OCI-LY3 (cell line): ENCODE measurements at regions not wholly inside any gene's neighbourhood (a gene's known extent, or its start where the extent isn't known, plus 50 kb on each side); places are given as distances from the start of the nearest gene placed in this dataset.
"Not testable (repeated sequence)": the region's sequence is repeated elsewhere in the genome, so short reads cannot be mapped to it uniquely, and the experiment has no call there.

Experiments
- H2AFZ ChIP-seq: fragments of 200-600, 300-600 bp; shearing (Covaris generic); 2 replicates; pipeline ENCODE4 v1.6.0; 2014; ENCODE audit warnings: antibody characterized with exemption, low read depth, low read length
- H3K27ac ChIP-seq: fragments of 200-600, 300-600 bp; sonication (generic); 2 replicates; pipeline ENCODE4 v1.5.1; 2014; ENCODE audit warnings: mild to moderate bottlenecking, low read length, moderate library complexity, mixed read lengths
- H3K27me3 ChIP-seq: fragments of 200-600, 300-600 bp; sonication (generic); 2 replicates; pipeline ENCODE4 v1.6.1; 2014; ENCODE audit warnings: low read depth, low read length, mixed read lengths
- H3K36me3 ChIP-seq: fragments of 200-600, 300-600 bp; sonication (generic); replicated peaks from 2 replicates; pipeline ENCODE3; 2014; ENCODE audit warnings: low read depth, low read length, mixed read lengths
- H3K4me1 ChIP-seq: fragments of 300-600, 200-600 bp; sonication (generic); 2 replicates; pipeline ENCODE4 v1.6.1; 2014; ENCODE audit warnings: low read length, mixed read lengths
- H3K4me2 ChIP-seq: fragments of 200-600, 300-600 bp; sonication (generic); 2 replicates; pipeline ENCODE4 v1.6.1; 2014; ENCODE audit warnings: low read length, mixed read lengths
- H3K4me3 ChIP-seq: fragments of 300-600, 200-600 bp; sonication (generic); 2 replicates; pipeline ENCODE4 v1.5.1; 2014; ENCODE audit warnings: antibody characterized with exemption, mild to moderate bottlenecking, low read length, moderate library complexity
- H3K79me2 ChIP-seq: fragments of 300-600, 200-600 bp; shearing (Covaris generic); 2 replicates; pipeline ENCODE4 v1.6.1; 2014; ENCODE audit warnings: mild to moderate bottlenecking, low read length, mixed read lengths
- H3K9ac ChIP-seq: fragments of 300-600, 200-600 bp; shearing (Covaris generic); 2 replicates; pipeline ENCODE4 v1.6.0; 2014; ENCODE audit warnings: mild to moderate bottlenecking, low read length, moderate library complexity
- H3K9me3 ChIP-seq: fragments of 200-600, 300-600 bp; shearing (Covaris generic); 2 replicates; pipeline ENCODE4 v1.6.1; 2014; ENCODE audit warnings: low read length, mixed read lengths; ENCODE audit not compliant: insufficient read depth
- H4K20me1 ChIP-seq: fragments of 200-600, 300-600 bp; sonication (generic); 2 replicates; pipeline ENCODE4 v1.6.1; 2016; ENCODE audit warnings: low read length, mixed read lengths; ENCODE audit not compliant: insufficient read depth
- EZH2phosphoT487 ChIP-seq: fragments of 200-600 bp; shearing (Covaris generic); IDR thresholded peaks from 2 replicates; pipeline ENCODE4 v1.6.1; 2018; ENCODE audit warnings: antibody characterized with exemption, mixed run types, low read depth
- TF ChIP-seq, protein P1 (sequence below): fragments of 200-600, 300-600 bp; sonication (generic); IDR thresholded peaks from 2 replicates; pipeline ENCODE4 v1.5.1; 2014; ENCODE audit warnings: antibody characterized with exemption, low read length, low read depth

DNA sequence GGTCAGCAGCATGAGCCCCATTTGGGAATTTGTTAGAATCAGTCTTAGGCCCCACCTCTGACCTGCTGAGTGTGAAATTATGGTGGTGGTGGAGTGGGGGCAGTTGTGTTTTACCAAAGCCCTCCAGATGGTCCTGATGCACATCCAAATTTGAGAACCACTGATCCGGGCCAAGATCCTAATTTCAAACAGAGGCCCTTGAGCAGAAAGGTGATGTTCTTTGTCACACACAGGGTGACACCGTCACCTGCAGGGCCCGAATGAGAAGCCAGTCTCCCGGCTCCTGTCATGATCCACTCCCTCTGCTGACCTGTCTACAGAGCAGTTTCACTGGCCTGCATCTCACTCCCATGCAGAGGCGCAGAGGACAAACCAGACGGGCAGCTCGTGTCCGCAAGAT is 129.9 kb downstream of the TRIM43 start:
- Histone ChIP-seq H3K9me3 (no peaks in the 10 kb centered on the region), H2AFZ (no peak overlapping the region), H3K27ac (no peak overlapping the region), H3K27me3 (no peaks in the 10 kb centered on the region), H3K4me3 (no peak overlapping the region), H3K36me3 (no peaks in the 10 kb centered on the region), H3K4me1 (no peaks in the 10 kb centered on the region), H4K20me1 (no peaks in the 10 kb centered on the region), H3K9ac (no peak overlapping the region), H3K79me2 (no peaks in the 10 kb centered on the region), H3K4me2 (no peak overlapping the region)
- TF ChIP-seq, protein P1, sequence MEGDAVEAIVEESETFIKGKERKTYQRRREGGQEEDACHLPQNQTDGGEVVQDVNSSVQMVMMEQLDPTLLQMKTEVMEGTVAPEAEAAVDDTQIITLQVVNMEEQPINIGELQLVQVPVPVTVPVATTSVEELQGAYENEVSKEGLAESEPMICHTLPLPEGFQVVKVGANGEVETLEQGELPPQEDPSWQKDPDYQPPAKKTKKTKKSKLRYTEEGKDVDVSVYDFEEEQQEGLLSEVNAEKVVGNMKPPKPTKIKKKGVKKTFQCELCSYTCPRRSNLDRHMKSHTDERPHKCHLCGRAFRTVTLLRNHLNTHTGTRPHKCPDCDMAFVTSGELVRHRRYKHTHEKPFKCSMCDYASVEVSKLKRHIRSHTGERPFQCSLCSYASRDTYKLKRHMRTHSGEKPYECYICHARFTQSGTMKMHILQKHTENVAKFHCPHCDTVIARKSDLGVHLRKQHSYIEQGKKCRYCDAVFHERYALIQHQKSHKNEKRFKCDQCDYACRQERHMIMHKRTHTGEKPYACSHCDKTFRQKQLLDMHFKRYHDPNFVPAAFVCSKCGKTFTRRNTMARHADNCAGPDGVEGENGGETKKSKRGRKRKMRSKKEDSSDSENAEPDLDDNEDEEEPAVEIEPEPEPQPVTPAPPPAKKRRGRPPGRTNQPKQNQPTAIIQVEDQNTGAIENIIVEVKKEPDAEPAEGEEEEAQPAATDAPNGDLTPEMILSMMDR: no peak
- TF ChIP-seq EZH2phosphoT487: no peak

DNA sequence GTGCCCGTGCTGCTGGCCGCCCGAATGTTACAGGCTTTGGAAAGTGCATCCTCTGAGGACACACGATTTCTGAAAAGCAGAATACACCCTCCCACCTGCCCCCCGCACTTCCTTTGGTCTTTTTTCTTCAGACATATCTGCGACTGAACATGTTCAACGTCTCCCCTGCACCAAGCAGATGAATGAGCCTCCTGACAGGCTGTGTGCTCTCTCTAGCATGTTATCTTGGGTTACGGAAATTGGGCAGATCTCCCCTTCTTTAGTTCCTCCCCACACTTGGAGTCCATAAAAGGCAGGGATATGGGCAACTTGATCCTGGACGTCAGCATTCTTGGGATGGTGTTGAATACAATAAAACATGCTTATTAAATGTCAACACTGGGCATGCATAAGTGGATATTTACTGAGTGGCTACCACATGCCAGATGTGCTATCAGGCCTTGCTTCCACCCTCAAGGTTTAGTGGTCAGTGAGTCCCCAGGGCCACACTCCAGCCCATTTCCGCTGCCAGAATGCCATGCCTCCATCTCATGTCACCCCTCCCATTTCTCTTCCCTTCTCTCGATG is 130.4 kb downstream of the TRIM43 start:
- no peak for TF ChIP-seq EZH2phosphoT487
- TF ChIP-seq, protein P1: no peak
- Histone ChIP-seq H3K4me1 (no peaks in the 10 kb centered on the region), H3K4me2 (no peak overlapping the region)

DNA sequence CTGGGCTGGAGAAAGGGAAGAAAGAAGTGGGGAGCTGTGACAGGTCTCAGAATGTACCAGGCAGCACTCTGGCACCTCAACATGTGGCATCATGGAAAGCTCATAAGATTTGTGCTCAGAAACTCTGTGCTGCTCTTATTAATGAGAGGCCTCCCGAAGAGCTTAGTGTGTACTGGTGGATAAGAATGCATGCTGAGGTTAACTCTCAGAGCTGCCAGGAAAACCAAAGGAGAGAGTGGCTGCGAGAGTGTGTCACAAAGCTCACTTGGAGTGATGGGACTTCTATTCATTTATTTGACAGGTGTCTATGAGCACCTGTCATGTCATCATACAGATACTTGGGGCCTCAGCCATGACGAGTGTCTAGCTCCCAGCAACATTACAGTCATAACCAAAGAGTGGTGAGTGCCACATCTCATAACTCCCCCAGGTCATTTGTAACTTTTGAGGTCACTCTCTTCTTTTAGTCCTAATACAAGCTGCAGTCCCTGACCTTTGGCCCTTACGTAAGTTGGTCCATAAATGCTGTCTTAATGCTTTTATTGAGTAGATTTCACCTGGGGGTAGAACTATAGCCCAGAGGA is 131.9 kb downstream of the TRIM43 start:
- not testable (repeated sequence) for H3K79me2 ChIP-seq, H3K9ac ChIP-seq, H3K36me3 ChIP-seq, H3K27me3 ChIP-seq, H2AFZ ChIP-seq, H3K4me1 ChIP-seq, H4K20me1 ChIP-seq, H3K4me2 ChIP-seq, H3K4me3 ChIP-seq, H3K27ac ChIP-seq, H3K9me3 ChIP-seq

More for the DNA sequence above, 130.4 kb downstream of the TRIM43 start:
- H3K9ac ChIP-seq: no peak overlapping the region
- no peaks in the 10 kb centered on the region for H3K36me3 ChIP-seq
- H3K79me2 ChIP-seq: no peaks in the 10 kb centered on the region
- no peaks in the 10 kb centered on the region for H3K9me3 ChIP-seq
- H4K20me1 ChIP-seq: no peaks in the 10 kb centered on the region
- H3K27ac ChIP-seq: no peak overlapping the region
- H3K27me3 ChIP-seq: no peaks in the 10 kb centered on the region
- H3K4me3 ChIP-seq: no peak overlapping the region
- no peak overlapping the region for H2AFZ ChIP-seq

DNA sequence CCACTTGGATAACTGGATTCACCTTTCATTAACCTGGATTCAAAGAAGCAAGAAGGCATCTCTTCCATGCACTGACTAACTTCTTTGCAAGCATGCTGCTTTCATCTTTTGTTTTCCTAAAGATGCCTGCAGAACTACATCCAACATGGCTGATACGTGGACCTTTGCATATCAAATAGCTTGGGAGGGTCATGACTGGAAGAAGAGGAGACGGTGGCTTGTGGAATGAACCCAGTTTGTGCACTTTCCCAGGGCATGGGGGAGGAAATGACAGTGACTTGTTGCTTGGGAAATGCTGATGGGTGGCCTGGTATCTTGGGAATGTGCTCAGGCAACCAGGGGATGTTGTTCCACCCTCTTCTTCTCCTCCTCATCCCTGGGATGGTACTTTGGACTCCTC is 133.4 kb downstream of the TRIM43 start:
- not testable (repeated sequence) for H3K4me3 ChIP-seq, H3K79me2 ChIP-seq, H3K27me3 ChIP-seq, H3K9ac ChIP-seq, H2AFZ ChIP-seq, H3K4me1 ChIP-seq, H3K27ac ChIP-seq, H3K4me2 ChIP-seq, H3K9me3 ChIP-seq, H4K20me1 ChIP-seq, H3K36me3 ChIP-seq

DNA sequence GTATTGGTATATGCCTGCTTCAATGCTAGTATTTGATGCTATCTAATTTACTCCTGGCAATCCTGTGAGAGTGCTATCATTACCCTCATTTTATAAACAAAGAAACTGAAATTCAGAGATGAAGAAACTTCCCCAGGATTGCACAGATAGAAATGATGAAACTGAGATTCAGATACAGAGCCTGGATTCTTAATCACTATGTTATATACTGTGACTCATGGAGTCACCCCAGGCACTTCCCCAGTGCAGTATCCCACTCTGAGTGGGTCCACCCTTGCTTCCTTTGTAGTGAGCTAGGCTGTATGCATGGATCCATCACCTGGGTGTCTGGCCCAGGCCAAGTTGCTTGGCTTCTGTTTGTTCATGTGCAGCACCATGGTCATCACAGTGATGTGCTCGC is 133.9 kb downstream of the TRIM43 start:
- H3K9ac ChIP-seq, H3K4me3 ChIP-seq: not testable (repeated sequence)

DNA sequence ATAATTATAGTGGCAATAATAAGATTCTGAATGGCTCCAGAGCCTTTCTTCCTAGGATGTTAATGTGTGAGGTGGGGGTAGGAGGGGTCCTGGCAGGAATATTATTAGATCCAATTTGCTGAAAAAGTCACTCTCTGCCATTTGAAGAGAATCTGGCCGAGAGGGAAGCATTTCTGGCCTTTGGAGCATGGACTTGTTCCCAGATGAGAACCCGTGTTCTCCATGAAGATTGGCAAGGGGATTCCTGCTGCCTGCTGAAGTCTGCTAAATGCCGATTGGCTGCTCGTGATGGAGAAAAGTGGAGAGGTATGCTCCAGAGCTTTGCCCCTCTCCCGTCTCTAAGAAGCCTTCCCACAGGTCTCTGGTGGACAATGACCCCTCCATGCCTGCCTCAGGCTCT is 135.6 kb downstream of the TRIM43 start:
- H3K4me2 ChIP-seq, H3K27me3 ChIP-seq, H3K79me2 ChIP-seq, H3K4me3 ChIP-seq, H3K9ac ChIP-seq, H3K27ac ChIP-seq, H3K36me3 ChIP-seq, H3K4me1 ChIP-seq, H3K9me3 ChIP-seq, H4K20me1 ChIP-seq, H2AFZ ChIP-seq: not testable (repeated sequence)

More for the DNA sequence above, 133.9 kb downstream of the TRIM43 start:
- H3K4me1 ChIP-seq, H3K9me3 ChIP-seq, H3K27me3 ChIP-seq, H4K20me1 ChIP-seq, H3K4me2 ChIP-seq, H3K79me2 ChIP-seq, H3K36me3 ChIP-seq, H3K27ac ChIP-seq, H2AFZ ChIP-seq: not testable (repeated sequence)
